MM.1S (cell line): ENCODE measurements at regions not wholly inside any gene's neighbourhood (a gene's known extent, or its start where the extent isn't known, plus 50 kb on each side); places are given as distances from the start of the nearest gene placed in this dataset.

Source experiments
- DNase-seq: peaks from one replicate; pipeline ENCODE4 v3.0.0-alpha.2; 2015
- H2AFZ ChIP-seq: fragments of 300-600 bp; sonication (generic); 2 replicates; pipeline ENCODE4 v1.6.0; 2016; ENCODE audit warnings: antibody characterized with exemption, low read length
- H3F3A ChIP-seq: fragments of 300-600 bp; sonication (generic); 2 replicates; pipeline ENCODE4 v1.6.1; 2016; ENCODE audit warnings: mild to moderate bottlenecking, antibody characterized with exemption, low read length, moderate library complexity, mixed read lengths; ENCODE audit not compliant: insufficient read depth
- H3K27ac ChIP-seq: fragments of 300-600 bp; sonication (generic); 2 replicates; pipeline ENCODE4 v1.5.1; 2016; ENCODE audit warnings: mild to moderate bottlenecking, low read length
- H3K27me3 ChIP-seq: fragments of 300-600 bp; sonication (generic); replicated peaks from 2 replicates; pipeline ENCODE4 v1.6.0; 2016; ENCODE audit warnings: low read length; ENCODE audit not compliant: insufficient read depth
- H3K36me3 ChIP-seq: fragments of 300-600 bp; sonication (generic); replicated peaks from 2 replicates; pipeline ENCODE4 v1.6.1; 2016; ENCODE audit warnings: mild to moderate bottlenecking, low read length, mixed read lengths; ENCODE audit not compliant: insufficient read depth
- H3K4me1 ChIP-seq: fragments of 300-600 bp; sonication (generic); 2 replicates; pipeline ENCODE4 v1.6.1; 2016; ENCODE audit warnings: low read length, mixed read lengths
- H3K4me2 ChIP-seq: fragments of 300-600 bp; sonication (generic); 2 replicates; pipeline ENCODE4 v1.6.0; 2016; ENCODE audit warnings: low read depth, low read length
- H3K4me3 ChIP-seq: fragments of 300-600 bp; sonication (generic); 2 replicates; pipeline ENCODE4 v1.5.1; 2016; ENCODE audit warnings: low read length, mixed read lengths
- H3K79me2 ChIP-seq: fragments of 300-600 bp; sonication (generic); 2 replicates; pipeline ENCODE4 v1.6.1; 2016; ENCODE audit warnings: mixed run types, low read length, mixed read lengths
- H3K9ac ChIP-seq: fragments of 300-600 bp; sonication (generic); 2 replicates; pipeline ENCODE4 v1.6.1; 2016; ENCODE audit warnings: low read length, mixed read lengths
- H3K9me2 ChIP-seq: fragments of 300-600 bp; sonication (generic); replicated peaks from 2 replicates; pipeline ENCODE4 v1.6.1; 2016; ENCODE audit warnings: mild to moderate bottlenecking, low read length, mixed read lengths; ENCODE audit not compliant: insufficient read depth
- H3K9me3 ChIP-seq: fragments of 300-600 bp; sonication (generic); replicated peaks from 2 replicates; pipeline ENCODE4 v1.6.1; 2016; ENCODE audit warnings: mild to moderate bottlenecking, low read length, mixed read lengths; ENCODE audit not compliant: insufficient read depth
- H4K20me1 ChIP-seq: fragments of 300-600 bp; sonication (generic); 2 replicates; pipeline ENCODE4 v1.6.1; 2016; ENCODE audit warnings: mild to moderate bottlenecking, low read length, moderate library complexity, mixed read lengths; ENCODE audit not compliant: insufficient read depth
- CTCF ChIP-seq: fragments of 300-600 bp; sonication (generic); IDR thresholded peaks from 2 replicates; pipeline ENCODE4 v1.5.1; 2016; ENCODE audit warnings: antibody characterized with exemption, low read length, mixed read lengths
- EZH2 ChIP-seq: fragments of 300-600 bp; sonication (generic); optimal IDR thresholded peaks from 2 replicates; pipeline ENCODE3; 2017; ENCODE audit warnings: low read depth, mild to moderate bottlenecking, antibody characterized with exemption, low read length, mixed read lengths
- EZH2phosphoT487 ChIP-seq: fragments of 300-600 bp; sonication (generic); IDR thresholded peaks from 2 replicates; pipeline ENCODE4 v1.6.1; 2018; ENCODE audit warnings: antibody characterized with exemption, low read length

- Histone ChIP-seq H3K27ac (no peak overlapping the region), H3K4me1 (no peaks in the 10 kb centered on the region), H3K9me3 (no peaks in the 10 kb centered on the region), H3K4me3 (no peak overlapping the region), H3K9me2 (no peaks in the 10 kb centered on the region), H2AFZ (no peak overlapping the region), H3F3A (no peaks in the 10 kb centered on the region), H3K9ac (no peak overlapping the region), H3K27me3 (no peaks in the 10 kb centered on the region), H3K4me2 (no peak overlapping the region), H3K36me3 (no peaks in the 10 kb centered on the region), H4K20me1 (no peaks in the 10 kb centered on the region), H3K79me2 (no peaks in the 10 kb centered on the region)
- no peak for DNase-seq
- no peak for TF ChIP-seq EZH2phosphoT487
- TF ChIP-seq CTCF, result no peak
- TF ChIP-seq EZH2, result no peak
These were observed 95.0 kb upstream of the AKR1E2 start for GRCh38 chr10:4730998-4731397.

GRCh38 chr10:4725917-4726606 is 99.9 kb upstream of the AKR1E2 start:
- Histone ChIP-seq H3K27me3 (no peaks in the 10 kb centered on the region), H3K9me3 (no peaks in the 10 kb centered on the region), H3K4me3 (no peak overlapping the region), H3K27ac (no peak overlapping the region), H3K4me2 (no peak overlapping the region), H3K36me3 (no peaks in the 10 kb centered on the region), H3K9ac (no peak overlapping the region), H3F3A (no peaks in the 10 kb centered on the region), H2AFZ (no peak overlapping the region), H3K4me1 (no peaks in the 10 kb centered on the region), H4K20me1 (no peaks in the 10 kb centered on the region), H3K9me2 (no peaks in the 10 kb centered on the region), H3K79me2 (no peaks in the 10 kb centered on the region)
- DNase-seq, result no peak
- TF ChIP-seq EZH2phosphoT487 (no peak), EZH2 (no peak), CTCF (no peak)

- no peaks in the 10 kb centered on the region for H3F3A ChIP-seq
- DNase-seq, result no peak
- no peak overlapping the region for H3K9ac ChIP-seq
- no peak overlapping the region for H3K4me2 ChIP-seq
- H3K79me2 ChIP-seq, result no peaks in the 10 kb centered on the region
- H3K4me1 ChIP-seq, result no peaks in the 10 kb centered on the region
- no peak overlapping the region for H3K27ac ChIP-seq
- H3K9me2 ChIP-seq, result no peaks in the 10 kb centered on the region
- no peaks in the 10 kb centered on the region for H3K36me3 ChIP-seq
- H3K27me3 ChIP-seq, result no peaks in the 10 kb centered on the region
- H3K9me3 ChIP-seq, result no peaks in the 10 kb centered on the region
- no peak overlapping the region for H2AFZ ChIP-seq
- no peaks in the 10 kb centered on the region for H4K20me1 ChIP-seq
- no peak overlapping the region for H3K4me3 ChIP-seq
- no peak for TF ChIP-seq EZH2phosphoT487
- TF ChIP-seq EZH2, result no peak
These were observed 102.1 kb upstream of the AKR1E2 start for GRCh38 chr10:4723860-4724259.

GRCh38 chr10:4721999-4722753 is 103.8 kb upstream of the AKR1E2 start:
- Histone ChIP-seq H4K20me1 (no peaks in the 10 kb centered on the region), H3K9ac (no peak overlapping the region), H3K9me2 (no peaks in the 10 kb centered on the region), H3K4me3 (no peak overlapping the region), H3K4me1 (no peaks in the 10 kb centered on the region), H3K4me2 (no peak overlapping the region), H3K27me3 (no peaks in the 10 kb centered on the region), H3K27ac (no peak overlapping the region), H3K79me2 (no peaks in the 10 kb centered on the region), H2AFZ (no peak overlapping the region), H3F3A (no peaks in the 10 kb centered on the region), H3K36me3 (no peaks in the 10 kb centered on the region), H3K9me3 (no peaks in the 10 kb centered on the region)
- TF ChIP-seq CTCF (no peak), EZH2 (no peak), EZH2phosphoT487 (no peak)
- DNase-seq, result no peak
